Mammary epithelial cell (primary cell): ENCODE measurements at regions not wholly inside any gene's neighbourhood (a gene's known extent, or its start where the extent isn't known, plus 50 kb on each side); places are given as distances from the start of the nearest gene placed in this dataset.

ENCODE experiments used
- CTCF ChIP-seq, 2 donors: IDR thresholded peaks in 1 of 2; conservative IDR thresholded peaks in 1 of 2; 2 replicates each; pipeline ENCODE4 v1.5.1; 2011 to 2012; ENCODE audit warnings: inconsistent platforms in 2 of 2, low read length in 2 of 2, mild to moderate bottlenecking in 2 of 2, control low read depth in 1 of 2, low read depth in 1 of 2; ENCODE audit not compliant: insufficient read depth in 1 of 2; ENCODE audit errors: extremely low read depth in 1 of 2
- EZH2 ChIP-seq: IDR thresholded peaks from 2 replicates; pipeline ENCODE4 v1.6.1; 2012; ENCODE audit warnings: low read length, inconsistent platforms, borderline replicate concordance

DNA sequence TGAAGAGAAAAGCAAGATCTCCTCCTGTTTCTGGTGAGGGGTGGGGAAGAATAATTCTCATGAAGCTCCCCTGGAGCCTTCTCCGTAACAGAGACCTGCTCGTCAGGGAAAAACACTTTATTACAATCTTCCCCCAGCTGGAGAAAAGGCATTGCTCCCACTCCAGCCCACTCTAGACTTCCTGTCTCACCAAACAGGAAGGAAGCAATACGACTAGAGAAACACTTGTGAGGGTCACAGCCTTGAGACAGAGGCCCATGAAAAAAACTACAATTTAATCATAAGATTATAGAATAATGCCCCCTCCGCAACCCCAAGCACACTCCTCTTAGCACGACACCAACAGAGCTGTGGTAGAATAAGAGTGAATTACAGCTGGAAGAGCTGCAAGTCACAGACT is 197.2 kb upstream of the S1PR3 start:
- TF ChIP-seq CTCF (conservative IDR thresholded peaks at IDR 0.05 in 1 of 2, IDR thresholded peaks at IDR 0.05 in 1 of 2; ENCODE audit: extremely low read depth in 1 of 2, insufficient read depth in 1 of 2, low read depth in 1 of 2, low read length in 2 of 2) (no peak), EZH2 (no peak)
